ENCODE measurements at regions not wholly inside any gene's neighbourhood (a gene's known extent, or its start where the extent isn't known, plus 50 kb on each side); places are given as distances from the start of the nearest gene placed in this dataset.

- TF ChIP-seq CTCF (IDR thresholded peaks at IDR 0.05; ENCODE audit: low read depth, low read length): no peak
- DNase-seq: peak; percentile 84
- Histone ChIP-seq H3K36me3 (no peaks in the 10 kb centered on the region), H3K4me3 (ENCODE audit: low read depth, low read length) (no peak overlapping the region), H3K27ac (peak overlapping the region; percentile 81), H3K9me3 (ENCODE audit: severe bottlenecking) (no peaks in the 10 kb centered on the region), H3K27me3 (ENCODE audit: insufficient read depth, low read depth, severe bottlenecking) (no peaks in the 10 kb centered on the region)
These were observed 115.3 kb upstream of the NDUFV2 start for GRCh38 chr18:8987241-8987640.

GRCh38 chr18:8988260-8988871 lies 114.1 kb upstream of the NDUFV2 start:
- H3K36me3 ChIP-seq: no peaks in the 10 kb centered on the region
- H3K27me3 ChIP-seq (ENCODE audit: insufficient read depth, low read depth, severe bottlenecking): no peaks in the 10 kb centered on the region
- no peaks in the 10 kb centered on the region for H3K9me3 ChIP-seq (ENCODE audit: severe bottlenecking)
- H3K27ac ChIP-seq: no peak overlapping the region; the same call in 1 of the 2 replicates
- peak; percentile 81 for DNase-seq
- peak; percentile 93 for TF ChIP-seq CTCF (IDR thresholded peaks at IDR 0.05; ENCODE audit: low read depth, low read length)
- no peak overlapping the region for H3K4me3 ChIP-seq (ENCODE audit: low read depth, low read length)

- Histone ChIP-seq H3K4me3 (ENCODE audit: low read depth, low read length) (no peak overlapping the region), H3K36me3 (no peaks in the 10 kb centered on the region), H3K27me3 (ENCODE audit: insufficient read depth, low read depth, severe bottlenecking) (no peaks in the 10 kb centered on the region), H3K9me3 (ENCODE audit: severe bottlenecking) (no peaks in the 10 kb centered on the region), H3K27ac (no peak overlapping the region)
- no peak for TF ChIP-seq CTCF (IDR thresholded peaks at IDR 0.05; ENCODE audit: low read depth, low read length)
- DNase-seq: no peak
These were observed 113.5 kb upstream of the NDUFV2 start for GRCh38 chr18:8989017-8989416.

- DNase-seq: peak; percentile 24
- Histone ChIP-seq H3K4me3 (ENCODE audit: low read depth, low read length) (no peak overlapping the region), H3K9me3 (ENCODE audit: severe bottlenecking) (no peaks in the 10 kb centered on the region), H3K27me3 (ENCODE audit: insufficient read depth, low read depth, severe bottlenecking) (no peaks in the 10 kb centered on the region), H3K27ac (no peak overlapping the region), H3K36me3 (no peaks in the 10 kb centered on the region)
- no peak for TF ChIP-seq CTCF (IDR thresholded peaks at IDR 0.05; ENCODE audit: low read depth, low read length)
These were observed 112.6 kb upstream of the NDUFV2 start for GRCh38 chr18:8989855-8990254.

- no peak for TF ChIP-seq CTCF (IDR thresholded peaks at IDR 0.05; ENCODE audit: low read depth, low read length)
- DNase-seq: no peak
These were observed 112.0 kb upstream of the NDUFV2 start for GRCh38 chr18:8990276-8991031.

More at GRCh38 chr18:8990276-8991031, 112.0 kb upstream of the NDUFV2 start:
- Histone ChIP-seq H3K9me3 (ENCODE audit: severe bottlenecking) (no peaks in the 10 kb centered on the region), H3K27me3 (ENCODE audit: insufficient read depth, low read depth, severe bottlenecking) (no peaks in the 10 kb centered on the region), H3K4me3 (ENCODE audit: low read depth, low read length) (no peak overlapping the region), H3K36me3 (no peaks in the 10 kb centered on the region), H3K27ac (no peak overlapping the region)
